HAP-1 (cell line): ENCODE measurements at regions not wholly inside any gene's neighbourhood (a gene's known extent, or its start where the extent isn't known, plus 50 kb on each side); places are given as distances from the start of the nearest gene placed in this dataset.

Experiments
- DNase-seq, 2 experiments: peaks; one replicate each; pipeline ENCODE4 v3.0.0-alpha.2; 2016 to 2020; ENCODE audit warnings: low spot score in 2 of 2
- H3K27me3 ChIP-seq: fragments of 250-450 bp; sonication (Bioruptor Pico); 2 replicates; pipeline ENCODE4 v1.5.1; 2020; ENCODE audit warnings: low read depth, mild to moderate bottlenecking, moderate library complexity
- H3K36me3 ChIP-seq: fragments of 250-450 bp; sonication (Bioruptor Pico); replicated peaks from 2 replicates; pipeline ENCODE4 v1.5.1; 2020; ENCODE audit warnings: mild to moderate bottlenecking
- H3K4me1 ChIP-seq: fragments of 250-450 bp; sonication (Bioruptor Pico); 2 replicates; pipeline ENCODE4 v1.5.1; 2020; ENCODE audit warnings: mild to moderate bottlenecking
- H3K4me3 ChIP-seq: fragments of 250-450 bp; sonication (Bioruptor Pico); 2 replicates; pipeline ENCODE4 v1.5.1; 2020; ENCODE audit warnings: mild to moderate bottlenecking, moderate library complexity
- H3K9me3 ChIP-seq: fragments of 250-450 bp; sonication (Bioruptor Pico); 2 replicates; pipeline ENCODE4 v1.5.1; 2020; ENCODE audit warnings: mild to moderate bottlenecking, moderate library complexity
- in situ Hi-C: fragments of 300-500 bp; cut with MboI; formaldehyde crosslinking; loops from 3 replicates; pipeline ENCODE4 v1.14.3; 2020; ENCODE audit warnings: low sequenced_read_pairs, inconsistent platforms, mixed read lengths

DNA sequence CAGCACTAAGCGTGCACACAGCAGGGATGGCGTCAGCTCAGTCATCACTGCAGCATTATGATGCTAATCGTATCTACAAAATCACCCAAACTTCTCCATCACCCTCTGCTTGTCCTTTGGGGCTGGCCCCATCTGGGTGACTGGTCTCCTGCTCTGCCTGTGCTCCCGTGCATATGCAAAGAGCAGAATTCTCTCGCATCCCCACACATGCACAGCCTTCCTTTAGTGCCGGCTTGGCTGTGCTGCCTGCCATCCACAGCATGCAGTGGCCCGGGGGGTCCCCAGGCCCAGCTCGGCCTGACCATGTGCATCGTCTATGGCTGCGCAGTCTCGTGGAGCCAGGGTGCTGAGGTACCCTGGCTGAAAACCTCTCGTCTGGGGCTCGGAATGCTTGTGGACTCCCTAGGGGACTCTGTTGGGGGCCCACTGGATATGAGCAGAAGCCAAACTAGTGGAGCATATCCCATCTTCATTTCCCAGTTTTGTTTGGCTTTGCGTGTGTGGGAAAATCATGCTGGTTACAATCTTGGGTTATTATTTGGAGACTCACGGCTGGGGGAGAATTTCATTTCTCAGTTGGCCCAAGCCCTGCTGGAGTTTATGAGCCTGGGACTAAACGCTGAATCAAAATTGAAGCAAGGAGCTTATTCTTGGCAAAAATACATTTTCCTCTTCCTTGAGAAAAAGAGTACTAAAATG lies 70.9 kb upstream of the HS6ST1 start:
- Histone ChIP-seq H3K36me3 (no peaks in the 10 kb centered on the region), H3K4me3 (no peak overlapping the region), H3K4me1 (peaks cover 5% of the 10 kb centered on the region; the same call in 1 of the 2 replicates), H3K27me3 (no peaks in the 10 kb centered on the region), H3K9me3 (no peaks in the 10 kb centered on the region)
- no peak for DNase-seq
- in situ Hi-C loops = no loop called here

DNA sequence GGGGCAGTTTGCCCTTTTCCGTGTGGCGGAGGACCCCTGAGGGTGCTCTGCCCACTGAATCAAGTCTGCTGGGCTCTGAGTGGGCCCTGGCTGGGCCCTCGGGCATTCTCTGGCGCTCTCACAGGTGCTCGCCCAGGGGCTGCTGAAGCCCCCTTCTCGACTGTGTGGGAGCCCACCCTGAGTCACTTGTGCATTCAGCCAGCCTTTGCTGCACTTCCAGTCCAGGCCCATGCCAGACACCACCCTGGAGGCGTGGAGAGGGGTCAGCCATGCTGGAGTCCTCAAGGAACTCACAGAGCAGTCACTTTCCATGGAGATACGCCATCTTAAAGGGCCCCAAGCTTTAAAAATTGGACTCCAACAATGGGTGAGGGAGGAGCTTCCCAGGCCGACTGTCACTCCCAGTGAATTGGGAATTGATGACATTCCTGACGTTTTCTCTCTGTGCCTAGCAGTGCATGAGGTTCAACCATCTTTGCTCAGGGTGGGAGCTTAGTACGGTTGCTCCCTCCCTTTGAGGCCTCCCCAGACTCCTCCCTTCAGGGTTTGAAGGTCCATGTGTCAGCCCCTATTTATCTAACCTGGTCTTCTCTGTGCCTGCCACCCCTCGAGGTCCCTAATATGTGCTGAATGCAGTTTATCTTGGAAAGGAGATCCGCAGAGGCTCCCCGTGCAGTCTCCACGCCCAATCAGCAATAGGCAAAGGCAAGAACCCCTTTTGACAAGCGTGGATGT lies 71.8 kb upstream of the HS6ST1 start:
- Histone ChIP-seq H3K4me3 (no peak overlapping the region), H3K4me1 (peaks cover 5% of the 10 kb centered on the region; the same call in 1 of the 2 replicates), H3K27me3 (no peaks in the 10 kb centered on the region), H3K9me3 (no peaks in the 10 kb centered on the region), H3K36me3 (no peaks in the 10 kb centered on the region)
- no peak for DNase-seq
- in situ Hi-C loops = no loop called here

DNA sequence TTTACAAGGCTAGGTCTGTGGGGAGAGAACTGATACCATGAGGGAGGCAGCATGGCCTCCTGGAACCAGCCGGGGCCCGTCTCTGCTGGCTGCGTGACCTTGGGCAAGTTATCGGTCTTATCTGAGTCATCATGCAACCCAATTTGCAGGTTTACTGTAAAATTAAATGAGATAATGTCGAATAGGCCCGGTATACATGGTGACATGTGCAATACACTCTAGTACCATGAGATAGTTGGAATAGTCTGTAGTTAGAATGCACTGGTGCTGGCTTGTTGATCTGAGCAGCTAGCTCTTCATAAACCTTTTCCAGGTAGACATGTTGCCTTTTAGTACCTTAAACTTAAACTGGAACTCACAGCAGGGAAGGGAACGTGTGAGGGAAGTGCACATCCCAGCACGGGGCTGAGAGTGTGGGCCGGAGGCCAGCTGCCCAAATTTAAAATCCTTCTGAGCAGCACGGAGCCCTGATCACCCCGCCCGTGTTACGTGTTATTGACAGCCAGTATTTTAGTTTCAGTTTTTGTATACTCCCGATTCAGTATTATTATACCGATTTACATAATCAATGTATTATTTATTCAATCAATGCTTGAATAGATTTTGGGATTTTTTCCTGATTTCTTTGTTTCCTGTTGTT lies 72.4 kb upstream of the HS6ST1 start:
- in situ Hi-C loops = no loop called here
- Histone ChIP-seq H3K9me3 (no peaks in the 10 kb centered on the region), H3K36me3 (no peaks in the 10 kb centered on the region), H3K27me3 (no peaks in the 10 kb centered on the region), H3K4me1 (peaks cover 9% of the 10 kb centered on the region), H3K4me3 (no peak overlapping the region)
- DNase-seq = no peak

DNA sequence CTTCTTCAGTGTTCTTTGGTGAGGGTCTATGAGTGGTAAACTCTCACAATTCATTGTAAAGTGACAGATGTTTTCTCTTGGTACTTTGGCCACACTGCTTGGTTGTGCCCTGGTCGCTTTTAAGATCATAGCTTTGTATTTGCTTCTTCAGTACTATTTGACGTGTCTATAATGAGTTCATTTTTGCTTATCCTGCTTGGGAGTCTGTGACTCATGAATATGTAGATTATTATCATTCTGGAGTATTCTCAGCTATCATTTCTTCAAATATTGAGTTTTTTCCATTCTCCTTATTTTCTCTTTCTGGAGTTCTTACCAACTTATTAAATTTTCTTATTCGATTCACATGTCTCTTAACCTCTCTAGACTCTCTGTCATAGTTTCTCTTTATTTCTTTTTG lies 73.0 kb upstream of the HS6ST1 start:
- Histone ChIP-seq H3K27me3 (no peaks in the 10 kb centered on the region), H3K4me1 (peaks cover 9% of the 10 kb centered on the region), H3K4me3 (no peak overlapping the region), H3K9me3 (no peaks in the 10 kb centered on the region), H3K36me3 (no peaks in the 10 kb centered on the region)
- DNase-seq = no peak
- in situ Hi-C loops = no loop called here

DNA sequence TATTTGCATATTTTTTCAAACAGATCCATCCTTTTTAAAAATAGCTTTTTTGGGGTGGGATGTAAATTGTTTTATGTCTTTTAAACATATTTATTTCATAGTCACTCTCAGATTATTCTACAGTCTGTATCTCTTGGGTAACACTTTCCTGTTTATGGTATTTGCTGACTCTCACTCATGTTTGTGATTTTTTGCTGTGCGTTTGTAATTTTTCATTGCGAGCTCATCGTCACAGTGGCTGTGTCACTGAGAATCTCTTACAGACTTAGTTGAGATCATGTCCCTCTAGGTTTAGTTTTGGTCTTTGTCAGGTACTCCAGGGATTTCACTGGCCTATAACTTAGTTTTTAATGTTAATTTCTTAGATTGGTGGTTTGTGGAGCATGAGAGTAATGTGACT lies 73.5 kb upstream of the HS6ST1 start:
- no peaks in the 10 kb centered on the region for H3K9me3 ChIP-seq
- H3K4me1 ChIP-seq = peaks cover 9% of the 10 kb centered on the region
- in situ Hi-C loops = no loop called here
- no peaks in the 10 kb centered on the region for H3K36me3 ChIP-seq
- DNase-seq = no peak
- no peak overlapping the region for H3K4me3 ChIP-seq
- no peaks in the 10 kb centered on the region for H3K27me3 ChIP-seq

DNA sequence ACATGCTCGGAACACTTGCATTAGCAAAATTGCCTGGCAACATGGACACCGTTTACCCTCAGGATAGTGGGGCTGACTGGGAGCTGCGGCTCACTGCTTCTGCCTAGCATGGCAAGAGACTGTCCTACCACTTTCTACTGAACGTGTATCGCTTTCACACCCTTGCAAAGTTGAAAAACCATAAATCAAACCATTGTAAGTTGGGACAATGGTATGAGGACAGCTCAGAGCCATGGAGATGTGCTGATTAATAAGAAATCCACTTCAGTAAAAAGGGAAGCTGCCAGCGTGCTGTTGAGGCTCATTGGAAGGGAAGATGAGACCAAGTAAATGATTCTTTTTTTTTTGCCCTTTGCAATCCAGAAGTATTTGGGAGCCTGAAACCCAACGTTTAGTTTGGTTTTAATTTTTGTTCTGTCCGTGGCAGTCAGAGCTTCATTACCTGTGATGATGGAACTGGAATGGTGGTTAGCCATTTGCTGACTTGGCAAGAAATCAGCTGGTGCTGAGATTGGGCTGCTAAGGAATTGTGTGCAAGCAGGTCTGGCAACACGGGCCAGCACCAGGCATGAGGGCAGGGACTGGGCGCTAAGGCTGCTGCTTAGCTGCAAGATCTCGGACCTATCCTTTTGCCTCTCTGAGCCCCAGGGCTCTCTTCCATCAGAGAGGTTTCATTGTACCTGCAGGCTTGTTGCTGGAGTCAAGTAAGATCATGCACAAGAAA lies 75.5 kb upstream of the HS6ST1 start:
- Histone ChIP-seq H3K4me1 (peaks cover 4% of the 10 kb centered on the region), H3K27me3 (no peaks in the 10 kb centered on the region), H3K4me3 (no peak overlapping the region), H3K9me3 (no peaks in the 10 kb centered on the region), H3K36me3 (no peaks in the 10 kb centered on the region)
- peak in 1 of 2 experiments; percentile 3 for DNase-seq
- in situ Hi-C loops = no loop called here

DNA sequence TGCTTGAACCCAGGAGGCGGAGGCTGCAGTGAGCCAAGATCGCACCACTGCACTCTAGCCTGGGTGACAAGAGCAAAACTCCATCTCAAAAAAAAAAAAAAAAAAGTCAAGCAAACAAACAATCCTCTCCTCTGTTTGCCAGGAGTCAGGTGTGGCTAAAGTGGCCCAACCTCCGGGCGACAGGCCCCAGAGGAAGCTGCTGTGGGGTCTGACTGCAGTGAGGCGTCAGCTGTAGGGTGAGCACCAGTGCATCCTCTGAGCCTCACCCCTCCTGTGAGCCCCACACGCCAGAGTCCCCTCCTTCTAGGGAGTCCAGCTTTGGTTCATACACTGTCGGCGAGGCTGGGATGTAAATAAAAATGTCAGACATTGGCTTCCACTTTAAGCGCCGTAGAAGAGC lies 76.5 kb upstream of the HS6ST1 start:
- Histone ChIP-seq H3K4me1 (peaks cover 4% of the 10 kb centered on the region), H3K4me3 (no peak overlapping the region), H3K9me3 (no peaks in the 10 kb centered on the region), H3K36me3 (no peaks in the 10 kb centered on the region), H3K27me3 (no peaks in the 10 kb centered on the region)
- peak in 1 of 2 experiments; percentile 5 for DNase-seq
- in situ Hi-C loops = no loop called here

DNA sequence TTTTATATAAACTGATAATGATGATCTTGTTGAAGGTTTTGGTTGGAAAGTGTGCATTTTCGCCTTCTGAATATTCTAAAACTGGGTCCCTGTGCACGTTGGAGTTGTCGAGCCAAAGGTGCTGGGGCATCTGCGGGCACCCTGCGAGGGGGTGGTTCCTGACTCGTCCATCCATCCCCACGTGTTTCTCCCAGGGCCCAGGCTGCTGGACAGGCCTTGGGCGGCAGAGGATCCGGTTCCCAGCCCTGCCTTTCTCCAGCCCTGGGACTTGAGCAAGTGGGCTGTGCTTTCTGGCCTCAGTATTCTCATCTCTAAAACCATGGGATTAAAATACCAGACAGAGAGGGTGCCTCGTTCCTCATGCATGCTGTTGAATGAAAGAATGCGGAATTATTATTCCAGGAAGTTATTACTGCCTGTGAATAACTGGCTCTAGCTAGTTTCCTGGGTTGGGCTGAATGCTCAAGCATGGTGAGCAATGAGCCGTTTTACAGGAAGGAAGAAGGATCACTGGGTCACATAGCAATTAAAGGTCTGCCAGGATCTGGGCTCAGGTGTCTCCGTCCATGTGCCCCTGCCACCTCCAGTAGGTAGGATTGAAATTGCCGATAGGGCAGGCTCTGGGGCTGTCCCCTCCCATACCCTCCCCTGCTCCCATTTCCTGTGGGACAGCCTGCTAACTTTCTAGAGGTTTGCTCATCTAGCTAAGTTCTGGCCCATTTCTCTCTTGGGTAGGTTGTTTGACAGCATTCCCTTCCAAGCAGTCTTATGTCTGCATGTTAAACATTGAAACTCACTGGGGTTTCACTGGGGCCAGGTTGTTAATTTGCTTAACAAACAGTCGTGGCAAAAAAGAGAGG lies 77.2 kb upstream of the HS6ST1 start:
- Histone ChIP-seq H3K4me3 (no peak overlapping the region), H3K36me3 (no peaks in the 10 kb centered on the region), H3K9me3 (no peaks in the 10 kb centered on the region), H3K27me3 (no peaks in the 10 kb centered on the region), H3K4me1 (peaks cover 4% of the 10 kb centered on the region)
- peak in 1 of 2 experiments; percentile 6 for DNase-seq
- in situ Hi-C loops = no loop called here

DNA sequence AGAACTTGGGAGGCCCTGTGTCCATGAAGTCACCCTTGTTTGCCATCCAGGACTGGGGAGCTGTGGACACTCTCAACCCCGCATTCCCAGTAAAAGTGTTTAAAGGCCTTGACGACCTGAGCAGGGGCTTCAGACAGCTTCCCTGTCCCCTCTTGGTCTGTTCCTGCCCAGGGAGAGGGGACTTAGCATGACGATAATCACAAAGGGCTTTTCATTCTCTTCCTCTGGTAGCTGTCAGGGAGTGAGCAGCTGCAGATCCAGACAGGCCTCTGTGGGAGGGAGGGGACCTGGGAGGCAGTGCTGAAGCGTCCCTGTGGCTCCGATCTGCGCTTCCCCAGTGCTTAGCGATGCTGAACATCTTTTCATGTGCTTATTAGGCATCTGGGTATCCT lies 77.8 kb upstream of the HS6ST1 start:
- Histone ChIP-seq H3K4me1 (peaks cover 4% of the 10 kb centered on the region), H3K27me3 (no peaks in the 10 kb centered on the region), H3K4me3 (no peak overlapping the region), H3K9me3 (no peaks in the 10 kb centered on the region), H3K36me3 (no peaks in the 10 kb centered on the region)
- in situ Hi-C loops = no loop called here
- DNase-seq = peak in 1 of 2 experiments; percentile 32

DNA sequence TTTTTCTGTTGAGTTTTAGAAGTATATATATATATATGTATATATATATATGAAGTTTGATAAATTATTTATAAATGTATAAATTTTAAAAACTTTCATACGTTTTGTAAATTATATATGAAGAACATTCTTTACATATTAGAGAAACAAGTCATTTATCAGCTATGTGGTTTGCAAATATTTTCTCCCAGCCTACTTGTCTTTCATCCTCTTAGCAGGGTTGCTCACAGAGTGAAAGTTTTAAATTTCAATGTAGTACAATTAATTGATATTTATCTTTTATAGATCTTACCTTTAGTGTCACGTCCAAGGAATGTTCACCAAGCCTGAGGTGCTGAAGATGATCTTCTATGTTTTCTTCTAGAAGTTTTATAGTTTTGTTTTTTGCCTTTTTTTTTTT lies 78.3 kb upstream of the HS6ST1 start:
- in situ Hi-C loops = no loop called here
- Histone ChIP-seq H3K27me3 (no peaks in the 10 kb centered on the region), H3K9me3 (no peaks in the 10 kb centered on the region), H3K36me3 (no peaks in the 10 kb centered on the region), H3K4me1 (peaks cover 4% of the 10 kb centered on the region), H3K4me3 (no peak overlapping the region)
- no peak for DNase-seq

DNA sequence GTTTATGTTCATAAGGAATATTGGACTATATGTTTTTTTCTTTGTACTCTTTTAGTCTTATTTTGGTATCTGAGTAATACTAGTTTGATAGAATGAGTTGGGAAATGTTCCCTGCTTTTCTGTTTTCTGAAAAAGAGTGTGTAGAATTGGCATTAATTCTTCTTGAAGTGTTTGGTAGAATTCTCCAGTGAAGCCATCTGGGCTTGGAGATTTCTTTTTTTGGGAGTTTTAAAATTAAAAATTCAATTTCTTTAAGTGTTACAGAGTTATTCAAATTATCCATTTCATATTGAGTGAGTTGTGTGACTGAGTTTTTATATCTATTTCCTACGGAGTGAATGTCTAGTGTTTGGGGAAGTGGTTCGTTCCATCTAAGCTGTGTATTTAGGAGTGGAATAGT lies 80.6 kb upstream of the HS6ST1 start:
- H3K4me1 ChIP-seq = peaks cover 13% of the 10 kb centered on the region
- no peak overlapping the region for H3K4me3 ChIP-seq
- H3K36me3 ChIP-seq = no peaks in the 10 kb centered on the region
- in situ Hi-C loops = no loop called here
- no peaks in the 10 kb centered on the region for H3K9me3 ChIP-seq
- no peaks in the 10 kb centered on the region for H3K27me3 ChIP-seq
- DNase-seq = no peak

DNA sequence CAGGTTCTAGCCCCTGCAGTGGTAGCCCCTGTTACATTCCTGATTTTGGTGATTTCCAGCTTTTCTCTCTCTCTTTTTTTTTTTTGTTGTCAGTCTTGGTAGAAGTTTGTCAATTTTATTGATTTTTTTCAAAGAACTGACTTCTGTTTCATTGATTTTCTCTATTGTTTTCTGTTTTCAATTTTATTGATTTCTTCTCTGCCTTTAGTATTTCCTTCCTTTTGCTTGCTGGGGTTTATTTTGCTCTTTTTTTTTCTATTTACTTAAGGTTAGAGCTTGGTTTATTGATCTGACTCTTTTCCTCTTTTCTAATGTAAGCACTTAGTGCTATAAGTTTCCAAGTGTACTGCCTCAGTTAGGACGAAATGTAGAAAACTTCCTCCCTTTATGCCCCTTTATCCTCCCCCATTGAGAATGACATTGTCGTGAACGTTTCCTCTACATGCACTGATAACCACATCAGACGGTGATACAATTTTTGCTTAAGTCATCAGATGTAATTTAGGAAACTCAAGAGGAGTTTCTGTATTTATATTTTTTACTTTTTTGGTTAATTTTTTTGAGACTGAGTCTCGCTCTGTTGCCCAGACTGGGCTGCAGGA lies 81.1 kb upstream of the HS6ST1 start:
- in situ Hi-C loops = no loop called here
- no peak overlapping the region for H3K4me3 ChIP-seq
- H3K27me3 ChIP-seq = no peaks in the 10 kb centered on the region
- H3K9me3 ChIP-seq = no peaks in the 10 kb centered on the region
- peaks cover 13% of the 10 kb centered on the region for H3K4me1 ChIP-seq
- DNase-seq = no peak
- no peaks in the 10 kb centered on the region for H3K36me3 ChIP-seq

DNA sequence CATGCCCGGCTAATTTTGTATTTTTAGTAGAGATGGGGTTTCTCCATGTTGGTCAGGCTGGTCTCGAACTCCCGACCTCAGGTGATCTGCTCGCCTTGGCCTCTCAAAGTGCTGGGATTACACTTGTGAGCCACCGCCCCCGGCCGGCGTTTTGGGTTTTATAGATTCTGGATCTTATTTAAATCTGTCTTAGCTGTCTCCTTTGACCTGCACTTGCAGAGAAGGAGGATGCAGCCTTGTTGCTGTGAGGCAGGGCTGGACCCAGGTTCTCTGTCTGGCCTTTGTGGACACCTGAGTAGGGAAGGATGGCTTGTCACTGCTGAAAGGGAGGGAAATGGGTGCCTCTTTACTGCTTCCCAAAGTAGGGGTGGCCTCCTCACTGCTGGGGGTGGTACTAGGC lies 83.0 kb upstream of the HS6ST1 start:
- H3K36me3 ChIP-seq = no peaks in the 10 kb centered on the region
- no peaks in the 10 kb centered on the region for H3K9me3 ChIP-seq
- no peak for DNase-seq
- no peak overlapping the region for H3K4me3 ChIP-seq
- in situ Hi-C loops = no loop called here
- H3K27me3 ChIP-seq = no peaks in the 10 kb centered on the region
- H3K4me1 ChIP-seq = peaks cover 18% of the 10 kb centered on the region
